OCI-LY3 (cell line): ENCODE measurements at regions not wholly inside any gene's neighbourhood (a gene's known extent, or its start where the extent isn't known, plus 50 kb on each side); places are given as distances from the start of the nearest gene placed in this dataset.

Experiments used
- EZH2phosphoT487 ChIP-seq: fragments of 200-600 bp; shearing (Covaris generic); IDR thresholded peaks from 2 replicates; pipeline ENCODE4 v1.6.1; 2018; ENCODE audit warnings: antibody characterized with exemption, mixed run types, low read depth
- TF ChIP-seq, protein P1 (sequence below): fragments of 200-600, 300-600 bp; sonication (generic); IDR thresholded peaks from 2 replicates; pipeline ENCODE4 v1.5.1; 2014; ENCODE audit warnings: antibody characterized with exemption, low read length, low read depth

- TF ChIP-seq, protein P1, sequence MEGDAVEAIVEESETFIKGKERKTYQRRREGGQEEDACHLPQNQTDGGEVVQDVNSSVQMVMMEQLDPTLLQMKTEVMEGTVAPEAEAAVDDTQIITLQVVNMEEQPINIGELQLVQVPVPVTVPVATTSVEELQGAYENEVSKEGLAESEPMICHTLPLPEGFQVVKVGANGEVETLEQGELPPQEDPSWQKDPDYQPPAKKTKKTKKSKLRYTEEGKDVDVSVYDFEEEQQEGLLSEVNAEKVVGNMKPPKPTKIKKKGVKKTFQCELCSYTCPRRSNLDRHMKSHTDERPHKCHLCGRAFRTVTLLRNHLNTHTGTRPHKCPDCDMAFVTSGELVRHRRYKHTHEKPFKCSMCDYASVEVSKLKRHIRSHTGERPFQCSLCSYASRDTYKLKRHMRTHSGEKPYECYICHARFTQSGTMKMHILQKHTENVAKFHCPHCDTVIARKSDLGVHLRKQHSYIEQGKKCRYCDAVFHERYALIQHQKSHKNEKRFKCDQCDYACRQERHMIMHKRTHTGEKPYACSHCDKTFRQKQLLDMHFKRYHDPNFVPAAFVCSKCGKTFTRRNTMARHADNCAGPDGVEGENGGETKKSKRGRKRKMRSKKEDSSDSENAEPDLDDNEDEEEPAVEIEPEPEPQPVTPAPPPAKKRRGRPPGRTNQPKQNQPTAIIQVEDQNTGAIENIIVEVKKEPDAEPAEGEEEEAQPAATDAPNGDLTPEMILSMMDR = no peak
- no peak for TF ChIP-seq EZH2phosphoT487
Measured at GRCh38 chrX:25998687-25999086, 139.5 kb upstream of the MAGEB18 start.
